GM12891 (cell line): ENCODE measurements at regions not wholly inside any gene's neighbourhood (a gene's known extent, or its start where the extent isn't known, plus 50 kb on each side); places are given as distances from the start of the nearest gene placed in this dataset.

Experiments used
- POLR2A ChIP-seq: IDR thresholded peaks from 2 replicates; pipeline ENCODE4 v1.6.1; 2011; ENCODE audit warnings: low read depth, low read length, control low read depth
- POLR2AphosphoS5 ChIP-seq: IDR thresholded peaks from 2 replicates; pipeline ENCODE4 v1.6.1; 2011; ENCODE audit warnings: low read depth, low read length, control low read depth
- POU2F2 ChIP-seq: IDR thresholded peaks from 2 replicates; pipeline ENCODE4 v1.6.1; 2011; ENCODE audit warnings: low read depth, mild to moderate bottlenecking, control low read depth, low read length, moderate library complexity
- SPI1 ChIP-seq: IDR thresholded peaks from 2 replicates; pipeline ENCODE4 v1.6.1; 2011; ENCODE audit warnings: low read depth, low read length, control low read depth
- TAF1 ChIP-seq: IDR thresholded peaks from 2 replicates; pipeline ENCODE4 v1.6.1; 2011; ENCODE audit warnings: low read depth, low read length, control low read depth

- no peak for TF ChIP-seq POLR2A
- no peak for TF ChIP-seq POLR2AphosphoS5
- TF ChIP-seq TAF1, result no peak
- no peak for TF ChIP-seq SPI1
- no peak for TF ChIP-seq POU2F2
Measured at GRCh38 chr17:69650881-69651280, 236.4 kb downstream of the MAP2K6 start.
